Left renal pelvis (tissue), 4 donors: ENCODE measurements at regions not wholly inside any gene's neighbourhood (a gene's known extent, or its start where the extent isn't known, plus 50 kb on each side); places are given as distances from the start of the nearest gene placed in this dataset.
A peak's percentile ranks its signal among the peaks of the same experiment; 100 is the strongest.

Source experiments
- DNase-seq, 4 donors: peaks; one replicate each; pipeline ENCODE4 v3.0.0-alpha.2; 2013; ENCODE audit warnings: low read depth in 4 of 4, low spot score in 3 of 4

- DNase-seq: no peak
These were observed 221.2 kb downstream of the PRDM2 start for GRCh38 chr1:13921190-13921589.

DNA sequence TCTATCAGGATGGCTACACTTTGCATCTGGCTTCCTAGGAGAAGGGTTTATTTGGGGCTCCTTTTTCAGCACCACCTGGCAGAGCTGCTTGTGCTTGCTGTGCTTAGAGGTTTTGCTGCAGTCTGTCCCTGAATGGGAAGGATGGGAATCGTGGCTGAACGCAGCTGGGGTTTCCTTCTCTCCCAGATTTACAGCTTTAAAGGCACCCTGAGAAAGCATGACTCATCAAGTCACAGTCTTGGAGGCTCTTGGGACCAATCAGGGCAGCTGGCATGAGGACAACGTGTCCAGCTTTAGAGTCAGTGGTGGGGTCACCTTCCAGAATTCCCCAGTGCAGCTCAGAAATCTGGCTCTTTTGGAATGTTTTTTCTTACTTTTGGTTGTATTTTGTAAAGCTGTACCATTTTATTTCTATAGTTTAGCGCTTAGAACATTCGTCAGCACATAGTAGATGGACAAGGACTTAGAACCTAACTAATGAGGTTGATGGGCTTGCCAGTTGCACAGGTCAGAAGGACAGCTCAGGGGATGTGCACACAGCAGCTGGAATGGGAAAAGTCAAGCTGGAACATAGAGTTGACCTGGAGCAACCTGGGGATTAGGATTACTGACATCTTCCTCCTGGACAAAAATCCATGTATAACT, 222.6 kb downstream of the PRDM2 start:
- DNase-seq: no peak

DNA sequence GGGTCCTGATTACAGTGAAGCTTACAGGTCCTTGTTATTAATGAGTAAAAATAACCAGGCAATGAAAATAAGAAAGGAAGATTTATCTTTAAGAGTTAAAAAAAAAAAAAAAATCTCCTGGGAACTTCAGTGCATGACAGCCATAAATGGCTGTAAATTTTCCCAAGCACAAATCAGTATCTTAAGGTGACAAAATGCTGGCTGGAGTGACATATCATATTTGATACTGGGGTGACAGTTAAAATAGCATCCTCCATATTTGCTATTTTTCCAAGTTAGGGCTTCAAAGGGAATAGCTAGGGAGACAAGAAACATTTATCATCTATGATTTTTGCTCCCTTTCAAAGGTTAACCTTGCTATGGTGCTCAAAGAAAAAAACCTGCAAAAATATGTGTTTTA, 226.6 kb downstream of the PRDM2 start:
- no peak for DNase-seq

- no peak for DNase-seq
These were observed 227.7 kb downstream of the PRDM2 start for GRCh38 chr1:13927736-13928135.

- DNase-seq: no peak
These were observed 229.3 kb downstream of the PRDM2 start for GRCh38 chr1:13929313-13929712.

GRCh38 chr1:13930151-13930550, 230.2 kb downstream of the PRDM2 start:
- no peak for DNase-seq

GRCh38 chr1:13931226-13931625, 231.2 kb downstream of the PRDM2 start:
- DNase-seq: no peak

- no peak for DNase-seq
These were observed 235.3 kb downstream of the PRDM2 start for GRCh38 chr1:13935336-13935735.

DNA sequence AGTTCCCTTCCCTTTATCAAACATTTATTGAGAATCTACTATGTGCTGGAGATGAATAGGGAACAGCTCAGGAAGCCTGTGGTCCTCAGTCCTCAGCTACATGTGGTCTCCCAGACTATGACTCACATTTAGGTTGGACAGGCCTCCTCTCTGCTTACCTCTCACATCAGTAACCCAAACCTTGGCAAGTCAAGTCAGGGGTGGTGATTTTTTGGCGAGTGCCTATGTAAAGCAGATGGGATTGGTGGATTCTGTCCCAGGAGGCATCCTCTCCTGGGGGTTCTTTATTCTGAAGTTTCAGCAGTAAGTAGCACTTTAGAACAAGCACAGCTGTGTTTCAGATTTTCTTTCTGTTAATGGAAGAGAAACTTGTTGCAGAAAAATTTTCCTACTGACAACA, 241.3 kb downstream of the PRDM2 start:
- DNase-seq: no peak

GRCh38 chr1:13943055-13943454, 243.1 kb downstream of the PRDM2 start:
- no peak for DNase-seq

- DNase-seq: no peak
These were observed 245.9 kb downstream of the PRDM2 start for GRCh38 chr1:13945856-13946255.

GRCh38 chr1:13947658-13948057, 247.7 kb downstream of the PRDM2 start:
- DNase-seq: no peak

GRCh38 chr1:13948396-13948795, 248.4 kb downstream of the PRDM2 start:
- no peak for DNase-seq

DNA sequence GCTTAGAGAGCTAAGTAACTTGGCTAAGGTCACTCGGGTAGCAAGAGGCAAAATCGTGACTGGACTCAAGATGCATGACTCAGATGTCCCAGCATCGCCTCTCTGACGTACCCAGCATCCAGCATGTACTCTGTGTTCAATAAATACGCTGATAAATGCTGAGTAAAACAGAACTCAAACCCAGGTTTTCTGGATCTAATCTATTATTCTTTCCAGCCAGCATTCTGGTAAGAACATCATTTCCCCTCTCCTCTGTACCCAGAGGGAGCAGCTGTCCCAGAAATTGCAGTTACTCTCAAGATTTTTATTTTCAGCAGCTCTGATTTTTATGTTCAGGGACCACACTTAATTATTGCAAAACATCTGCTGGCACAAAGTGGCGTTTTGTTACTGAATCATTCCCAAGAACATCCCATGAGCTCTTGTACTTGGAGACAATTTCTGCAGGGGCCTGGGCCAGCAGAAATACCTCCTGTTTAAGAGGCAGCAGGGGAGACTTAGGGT, 249.0 kb downstream of the PRDM2 start:
- DNase-seq: no peak

- DNase-seq: no peak
These were observed 249.6 kb downstream of the PRDM2 start for GRCh38 chr1:13949546-13949945.

DNA sequence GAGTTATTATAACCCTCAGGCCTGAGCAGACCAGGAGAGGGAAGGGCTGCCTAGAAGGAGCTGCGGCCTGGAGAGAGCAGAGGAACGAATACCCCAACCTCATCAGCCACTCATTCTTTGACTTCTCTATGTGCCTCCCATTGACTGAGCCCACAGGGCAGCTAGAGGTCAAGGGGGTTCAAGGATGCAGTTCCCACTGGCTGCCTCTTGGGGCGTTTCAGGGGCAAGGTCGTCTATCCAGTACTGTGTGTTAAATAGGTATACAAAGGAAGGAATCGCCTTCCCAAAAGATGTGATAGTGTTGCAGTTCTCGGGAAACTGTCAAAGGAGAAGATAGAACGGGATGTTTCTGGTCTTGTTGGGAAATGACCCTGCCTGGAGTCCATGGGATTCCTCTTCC, 250.6 kb downstream of the PRDM2 start:
- DNase-seq: no peak

GRCh38 chr1:13951793-13952751, 252.1 kb downstream of the PRDM2 start:
- DNase-seq: no peak

DNA sequence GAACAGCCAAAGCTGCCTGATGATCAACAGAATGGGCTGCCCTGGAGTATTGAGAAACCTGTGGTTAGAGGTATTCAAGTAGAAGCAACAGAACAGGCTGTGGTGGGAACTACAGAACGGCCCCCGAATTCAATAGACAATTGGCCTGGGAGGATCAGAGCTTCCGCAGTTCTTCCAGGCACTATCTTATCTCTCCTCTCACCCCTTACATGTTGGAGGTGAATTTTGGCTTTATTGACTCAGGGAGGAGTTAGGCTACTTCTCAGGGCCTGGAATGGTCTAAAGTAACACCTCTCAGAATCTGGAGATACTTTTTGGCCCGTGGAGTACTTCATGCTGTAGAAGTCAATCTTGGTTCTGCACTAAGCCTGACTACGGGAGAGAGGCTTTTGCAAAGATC, 253.0 kb downstream of the PRDM2 start:
- DNase-seq: no peak

GRCh38 chr1:13956393-13956792, 256.4 kb downstream of the PRDM2 start:
- peak in 2 of 4 donors; percentile 8 to 19 for DNase-seq

GRCh38 chr1:13960375-13960987, 260.5 kb downstream of the PRDM2 start:
- peak; percentile 21 to 50 (median 45) for DNase-seq

GRCh38 chr1:13964768-13965167, 264.8 kb downstream of the PRDM2 start:
- DNase-seq: no peak
